Spinal cord (tissue), 9 donors: ENCODE measurements at regions not wholly inside any gene's neighbourhood (a gene's known extent, or its start where the extent isn't known, plus 50 kb on each side); places are given as distances from the start of the nearest gene placed in this dataset.
"Not testable (repeated sequence)": the region's sequence is repeated elsewhere in the genome, so short reads cannot be mapped to it uniquely, and the experiment has no call there.

Experiments used
- DNase-seq, 6 donors: peaks; one replicate each; pipeline versions ENCODE4 v3.0.0 to v3.0.0-alpha.2; 2013 to 2015; ENCODE audit warnings: low spot score in 6 of 6, low read depth in 4 of 6
- H3K27ac ChIP-seq: one replicate; pipeline ENCODE4 v1.5.1; 2013; ENCODE audit warnings: low read depth, low read length, control low read depth
- H3K27me3 ChIP-seq: one replicate; pipeline ENCODE4 v1.6.1; 2013; ENCODE audit warnings: low read length; ENCODE audit not compliant: control insufficient read depth, insufficient read depth
- H3K36me3 ChIP-seq: one replicate; pipeline ENCODE4 v1.6.1; 2013; ENCODE audit warnings: low read length; ENCODE audit not compliant: control insufficient read depth, insufficient read depth
- H3K4me1 ChIP-seq: one replicate; pipeline ENCODE4 v1.6.1; 2013; ENCODE audit warnings: low read length; ENCODE audit not compliant: control insufficient read depth, insufficient read depth
- H3K4me3 ChIP-seq: one replicate; pipeline ENCODE4 v1.5.1; 2013; ENCODE audit warnings: low read depth, low read length, control low read depth
- H3K9me3 ChIP-seq: one replicate; pipeline ENCODE4 v1.6.1; 2013; ENCODE audit warnings: low read length; ENCODE audit not compliant: control insufficient read depth, insufficient read depth
- WGBS: methylation state at CpG from one replicate; pipeline ENCODE4 v1.1.5; 2013; ENCODE audit warnings: missing lambda C conversion rate; ENCODE audit not compliant: insufficient coverage; 5-methylcytosine and 5-hydroxymethylcytosine counted together
- donor health status: healthy.

GRCh38 chrX:39682778-39683177 lies 415.0 kb downstream of the BCOR start:
- no peaks in the 10 kb centered on the region for H3K9me3 ChIP-seq
- no peak overlapping the region for H3K4me3 ChIP-seq
- peaks cover 39% of the 10 kb centered on the region for H3K4me1 ChIP-seq
- DNase-seq, result peak in 1 of 6 donors; percentile 35
- 90% methylated on average over 3 of the region's 3 CpGs for WGBS
- H3K27ac ChIP-seq, result no peak overlapping the region
- H3K27me3 ChIP-seq, result peaks cover 7% of the 10 kb centered on the region
- H3K36me3 ChIP-seq, result no peaks in the 10 kb centered on the region

GRCh38 chrX:39688219-39688575 lies 409.6 kb downstream of the BCOR start:
- H3K9me3 ChIP-seq, result no peaks in the 10 kb centered on the region
- peak overlapping the region; percentile 63 for H3K27ac ChIP-seq
- H3K4me3 ChIP-seq, result peak overlapping the region; percentile 2
- H3K4me1 ChIP-seq, result peaks cover 28% of the 10 kb centered on the region
- H3K27me3 ChIP-seq, result peaks cover 10% of the 10 kb centered on the region
- 34% methylated on average over 8 of the region's 9 CpGs for WGBS
- DNase-seq, result no peak
- no peaks in the 10 kb centered on the region for H3K36me3 ChIP-seq

- Histone ChIP-seq H3K27me3 (peaks cover 10% of the 10 kb centered on the region), H3K9me3 (no peaks in the 10 kb centered on the region), H3K36me3 (no peaks in the 10 kb centered on the region), H3K4me1 (peaks cover 28% of the 10 kb centered on the region), H3K4me3 (peak overlapping the region; percentile 31), H3K27ac (peak overlapping the region; percentile 70)
- WGBS, result 7% methylated on average over 98 of the region's 101 CpGs
- peak in 2 of 6 donors; percentile 84 to 88 for DNase-seq
Observed at GRCh38 chrX:39688576-39689375, 409.0 kb downstream of the BCOR start.

GRCh38 chrX:39689376-39690104 lies 408.2 kb downstream of the BCOR start:
- 19% methylated on average over 27 of the region's 33 CpGs for WGBS
- H3K36me3 ChIP-seq, result no peaks in the 10 kb centered on the region
- no peaks in the 10 kb centered on the region for H3K9me3 ChIP-seq
- H3K27me3 ChIP-seq, result peaks cover 10% of the 10 kb centered on the region
- H3K27ac ChIP-seq, result peak overlapping the region; percentile 70
- H3K4me1 ChIP-seq, result peaks cover 28% of the 10 kb centered on the region
- H3K4me3 ChIP-seq, result peak overlapping the region; percentile 31
- peak in 1 of 6 donors; percentile 46 for DNase-seq

GRCh38 chrX:39690541-39691415 lies 407.0 kb downstream of the BCOR start:
- WGBS, result 81% methylated on average over 5 of the region's 13 CpGs

GRCh38 chrX:39691724-39692123 lies 406.0 kb downstream of the BCOR start:
- Histone ChIP-seq H3K9me3 (peaks cover 7% of the 10 kb centered on the region), H3K4me3 (no peak overlapping the region), H3K36me3 (no peaks in the 10 kb centered on the region), H3K4me1 (peaks cover 26% of the 10 kb centered on the region), H3K27ac (no peak overlapping the region), H3K27me3 (peaks cover 10% of the 10 kb centered on the region)
- WGBS, result 63% methylated on average over 3 of the region's 3 CpGs
- DNase-seq, result no peak

More at GRCh38 chrX:39690541-39691415, 407.0 kb downstream of the BCOR start:
- H3K9me3 ChIP-seq, result no peaks in the 10 kb centered on the region
- H3K27me3 ChIP-seq, result peaks cover 10% of the 10 kb centered on the region
- no peak for DNase-seq
- H3K4me1 ChIP-seq, result peaks cover 28% of the 10 kb centered on the region
- H3K36me3 ChIP-seq, result no peaks in the 10 kb centered on the region
- no peak overlapping the region for H3K4me3 ChIP-seq
- H3K27ac ChIP-seq, result no peak overlapping the region

- WGBS, result 38% methylated on average over 3 of the region's 4 CpGs
- no peak overlapping the region for H3K27ac ChIP-seq
- H3K4me3 ChIP-seq, result no peak overlapping the region
- no peaks in the 10 kb centered on the region for H3K36me3 ChIP-seq
- no peak for DNase-seq
- H3K4me1 ChIP-seq, result peaks cover 17% of the 10 kb centered on the region
- peaks cover 7% of the 10 kb centered on the region for H3K27me3 ChIP-seq
- H3K9me3 ChIP-seq, result peaks cover 10% of the 10 kb centered on the region
Observed at GRCh38 chrX:39692796-39693195, 405.0 kb downstream of the BCOR start.

GRCh38 chrX:39693298-39693697 lies 404.5 kb downstream of the BCOR start:
- no peak for DNase-seq
- WGBS, result 25% methylated on average over 5 of the region's 7 CpGs
- H3K9me3 ChIP-seq, result peaks cover 10% of the 10 kb centered on the region
- H3K27ac ChIP-seq, result no peak overlapping the region
- peaks cover 6% of the 10 kb centered on the region for H3K27me3 ChIP-seq
- no peaks in the 10 kb centered on the region for H3K36me3 ChIP-seq
- peaks cover 13% of the 10 kb centered on the region for H3K4me1 ChIP-seq
- no peak overlapping the region for H3K4me3 ChIP-seq

DNA sequence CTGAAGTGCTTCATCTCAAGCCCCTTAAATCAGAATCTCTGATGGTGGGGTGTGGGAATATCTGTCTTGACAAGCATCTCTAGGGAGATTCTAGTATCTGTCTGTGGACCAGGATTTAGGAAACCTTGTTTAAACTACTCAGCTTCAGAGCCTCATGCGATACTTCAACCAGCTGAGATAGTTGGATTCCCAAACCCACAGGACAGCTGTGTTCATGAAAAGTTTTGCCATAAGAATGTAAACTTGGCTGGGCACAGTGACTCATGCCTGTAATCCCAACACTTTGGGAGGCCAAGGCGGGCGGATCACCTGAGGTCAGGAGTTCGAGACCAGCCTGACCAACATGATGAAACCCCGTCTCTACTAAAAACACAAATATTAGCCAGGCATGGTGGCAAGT lies 395.1 kb downstream of the BCOR start:
- not testable (repeated sequence) for H3K27ac ChIP-seq, DNase-seq, H3K9me3 ChIP-seq, H3K36me3 ChIP-seq, H3K27me3 ChIP-seq, H3K4me3 ChIP-seq, H3K4me1 ChIP-seq
- WGBS, result 92% methylated on average over 4 of the region's 5 CpGs
